Neural progenitor cell (in vitro differentiated cells): ENCODE measurements at regions not wholly inside any gene's neighbourhood (a gene's known extent, or its start where the extent isn't known, plus 50 kb on each side); places are given as distances from the start of the nearest gene placed in this dataset.

Experiments
- DNase-seq: peaks from one replicate; pipeline ENCODE4 v3.0.0-alpha.2; 2016; ENCODE audit warnings: low spot score
- H2AFZ ChIP-seq: fragments of 200-600 bp; sonication (generic); replicated peaks from 2 replicates; pipeline ENCODE4 v1.6.1; 2016; ENCODE audit warnings: antibody characterized with exemption
- H3F3A ChIP-seq: fragments of 200-600 bp; sonication (generic); 2 replicates; pipeline ENCODE4 v1.6.1; 2016; ENCODE audit warnings: antibody characterized with exemption, low read depth
- H3K27ac ChIP-seq: fragments of 200-600 bp; sonication (generic); 2 replicates; pipeline ENCODE4 v1.5.1; 2016; ENCODE audit warnings: mild to moderate bottlenecking
- H3K27me3 ChIP-seq: fragments of 200-600 bp; sonication (generic); 2 replicates; pipeline ENCODE4 v1.6.1; 2016; ENCODE audit warnings: mild to moderate bottlenecking, moderate library complexity
- H3K36me3 ChIP-seq: fragments of 200-600 bp; sonication (generic); 2 replicates; pipeline ENCODE4 v1.5.1; 2016
- H3K4me1 ChIP-seq: fragments of 200-600 bp; sonication (generic); 2 replicates; pipeline ENCODE4 v1.6.1; 2016; ENCODE audit warnings: mixed run types
- H3K4me2 ChIP-seq: fragments of 200-600 bp; sonication (generic); 2 replicates; pipeline ENCODE4 v1.6.1; 2016
- H3K4me3 ChIP-seq: fragments of 200-600 bp; sonication (generic); 2 replicates; pipeline ENCODE4 v1.5.1; 2016
- H3K79me2 ChIP-seq: fragments of 200-600 bp; sonication (generic); 2 replicates; pipeline ENCODE4 v1.6.1; 2016; ENCODE audit warnings: low read depth
- H3K9ac ChIP-seq: fragments of 200-600 bp; sonication (generic); 2 replicates; pipeline ENCODE4 v1.6.1; 2016
- H3K9me3 ChIP-seq: fragments of 200-600 bp; sonication (generic); 2 replicates; pipeline ENCODE4 v1.5.1; 2016; ENCODE audit warnings: low read depth
- H4K20me1 ChIP-seq: fragments of 200-600 bp; sonication (generic); 2 replicates; pipeline ENCODE4 v1.6.1; 2016; ENCODE audit warnings: low read depth
- H3K27ac Mint-ChIP-seq: 3 replicates; pipeline ENCODE4 v1.8.0; 2021; ENCODE audit warnings: mixed read lengths
- H3K27me3 Mint-ChIP-seq: 2 replicates; pipeline ENCODE4 v1.8.0; 2022; ENCODE audit warnings: low read depth, mild to moderate bottlenecking, inconsistent platforms, moderate library complexity, mixed read lengths; ENCODE audit not compliant: insufficient read depth
- H3K36me3 Mint-ChIP-seq: 3 replicates; pipeline ENCODE4 v1.8.0; 2021; ENCODE audit warnings: mixed read lengths
- H3K4me1 Mint-ChIP-seq: 3 replicates; pipeline ENCODE4 v1.8.0; 2021; ENCODE audit warnings: mixed read lengths
- H3K4me3 Mint-ChIP-seq: 3 replicates; pipeline ENCODE4 v1.8.0; 2021; ENCODE audit warnings: mild to moderate bottlenecking, moderate library complexity, mixed read lengths
- H3K9me3 Mint-ChIP-seq: 3 replicates; pipeline ENCODE4 v1.8.0; 2020; ENCODE audit warnings: mixed read lengths
- CTCF ChIP-seq: fragments of 200-600 bp; sonication (generic); IDR thresholded peaks from 2 replicates; pipeline ENCODE4 v1.5.1; 2017; ENCODE audit warnings: antibody characterized with exemption, mild to moderate bottlenecking
- EZH2 ChIP-seq: fragments of 200-600 bp; sonication (generic); IDR thresholded peaks from 2 replicates; pipeline ENCODE4 v1.6.1; 2017; ENCODE audit warnings: antibody characterized with exemption, mild to moderate bottlenecking, moderate library complexity
- EZH2phosphoT487 ChIP-seq: fragments of 200-600 bp; sonication (generic); IDR thresholded peaks from 2 replicates; pipeline ENCODE4 v1.6.1; 2017; ENCODE audit warnings: antibody characterized with exemption

- H3K9ac ChIP-seq: no peak overlapping the region
- Mint-ChIP-seq H3K4me1 (no peaks in the 10 kb centered on the region), H3K27me3 (no peaks in the 10 kb centered on the region), H3K4me3 (no peak overlapping the region), H3K36me3 (no peaks in the 10 kb centered on the region), H3K27ac (no peak overlapping the region), H3K9me3 (no peaks in the 10 kb centered on the region)
- DNase-seq: no peak
- H3K27me3 ChIP-seq: no peaks in the 10 kb centered on the region
- H3K36me3 ChIP-seq: no peaks in the 10 kb centered on the region
- H3K4me2 ChIP-seq: no peak overlapping the region
- H3F3A ChIP-seq: no peaks in the 10 kb centered on the region
- no peak overlapping the region for H3K27ac ChIP-seq
- no peaks in the 10 kb centered on the region for H4K20me1 ChIP-seq
- no peak overlapping the region for H3K4me3 ChIP-seq
- H3K4me1 ChIP-seq: no peaks in the 10 kb centered on the region
- no peaks in the 10 kb centered on the region for H3K9me3 ChIP-seq
- H3K79me2 ChIP-seq: no peaks in the 10 kb centered on the region
- H2AFZ ChIP-seq: no peak overlapping the region
- TF ChIP-seq CTCF (no peak), EZH2phosphoT487 (no peak), EZH2 (no peak)
Measured at GRCh38 chr4:148557793-148558192, 115.6 kb upstream of the NR3C2 start.

DNA sequence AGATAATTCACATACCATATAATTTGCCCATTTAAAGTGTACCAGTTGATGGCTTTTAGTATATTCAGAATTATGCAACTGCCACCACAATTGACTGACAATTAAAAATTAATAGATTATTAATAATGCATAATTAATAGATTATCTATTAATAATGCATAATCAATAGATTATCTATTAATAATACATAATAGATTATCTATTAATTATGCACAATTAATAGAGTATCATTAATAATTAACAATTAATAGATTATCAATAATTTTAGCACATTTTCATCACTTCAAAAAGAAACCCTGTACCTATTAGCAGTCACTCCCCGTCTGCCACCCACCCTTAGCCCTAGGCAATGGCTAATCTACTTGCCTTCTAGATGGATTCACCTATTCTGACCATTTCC, 108.6 kb upstream of the NR3C2 start:
- Histone ChIP-seq H3K9ac (no peak overlapping the region), H3K4me1 (no peaks in the 10 kb centered on the region), H3K27me3 (no peaks in the 10 kb centered on the region), H3K36me3 (no peaks in the 10 kb centered on the region), H3K9me3 (no peaks in the 10 kb centered on the region), H3F3A (no peaks in the 10 kb centered on the region), H4K20me1 (no peaks in the 10 kb centered on the region), H3K4me3 (no peak overlapping the region), H3K27ac (no peak overlapping the region), H2AFZ (no peak overlapping the region), H3K79me2 (no peaks in the 10 kb centered on the region), H3K4me2 (no peak overlapping the region)
- no peak overlapping the region for H3K27ac Mint-ChIP-seq
- no peaks in the 10 kb centered on the region for H3K36me3 Mint-ChIP-seq
- H3K9me3 Mint-ChIP-seq: no peaks in the 10 kb centered on the region
- no peak overlapping the region for H3K4me3 Mint-ChIP-seq
- no peaks in the 10 kb centered on the region for H3K27me3 Mint-ChIP-seq
- DNase-seq: no peak
- H3K4me1 Mint-ChIP-seq: no peaks in the 10 kb centered on the region
- TF ChIP-seq EZH2 (no peak), CTCF (no peak), EZH2phosphoT487 (no peak)

GRCh38 chr4:148542922-148543623, 100.9 kb upstream of the NR3C2 start:
- no peaks in the 10 kb centered on the region for H3K4me1 Mint-ChIP-seq
- H3K27ac ChIP-seq: no peak overlapping the region
- no peak overlapping the region for H3K4me3 Mint-ChIP-seq
- no peaks in the 10 kb centered on the region for H3F3A ChIP-seq
- no peaks in the 10 kb centered on the region for H3K79me2 ChIP-seq
- no peaks in the 10 kb centered on the region for H3K36me3 ChIP-seq
- no peak overlapping the region for H3K27ac Mint-ChIP-seq
- H3K27me3 ChIP-seq: no peaks in the 10 kb centered on the region
- TF ChIP-seq CTCF: no peak
- H4K20me1 ChIP-seq: no peaks in the 10 kb centered on the region
- no peaks in the 10 kb centered on the region for H3K9me3 Mint-ChIP-seq
- no peak overlapping the region for H2AFZ ChIP-seq
- no peak overlapping the region for H3K4me3 ChIP-seq
- H3K9ac ChIP-seq: no peak overlapping the region
- H3K27me3 Mint-ChIP-seq: no peaks in the 10 kb centered on the region
- no peak for DNase-seq
- H3K9me3 ChIP-seq: no peaks in the 10 kb centered on the region
- H3K36me3 Mint-ChIP-seq: no peaks in the 10 kb centered on the region
- H3K4me2 ChIP-seq: no peak overlapping the region
- no peaks in the 10 kb centered on the region for H3K4me1 ChIP-seq
